ENCODE measurements at regions not wholly inside any gene's neighbourhood (a gene's known extent, or its start where the extent isn't known, plus 50 kb on each side); places are given as distances from the start of the nearest gene placed in this dataset.
"Not testable (repeated sequence)": the region's sequence is repeated elsewhere in the genome, so short reads cannot be mapped to it uniquely, and the experiment has no call there.

DNA sequence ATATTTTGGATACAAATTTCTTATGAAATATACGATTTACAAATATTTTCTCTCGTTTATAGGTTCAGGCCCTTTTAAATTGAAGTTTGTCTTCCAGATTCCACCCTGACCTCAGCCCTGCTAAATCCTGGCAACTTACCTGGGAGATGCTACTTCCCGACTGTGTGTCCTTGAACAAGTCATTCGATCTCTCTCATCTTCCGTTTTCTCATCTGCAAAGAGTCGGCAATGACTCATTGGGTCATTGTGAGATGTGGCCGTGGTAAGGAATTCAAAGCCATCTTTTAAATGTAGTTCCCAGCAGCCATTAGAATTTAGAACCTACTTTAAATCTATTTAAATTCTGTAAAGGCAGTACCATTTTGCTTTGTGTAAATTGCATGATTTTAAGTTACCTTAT, 72.5 kb downstream of the LHX2 start:
- Histone ChIP-seq H3K36me3 (ENCODE audit: low read depth) (no peaks in the 10 kb centered on the region), H3K4me1 (replicated peaks; ENCODE audit: insufficient read depth) (peaks cover 6% of the 10 kb centered on the region), H3K4me3 (no peak overlapping the region), H3K9me3 (ENCODE audit: insufficient read depth, low read depth) (no peaks in the 10 kb centered on the region), H4K20me1 (ENCODE audit: insufficient read depth) (no peaks in the 10 kb centered on the region), H3F3A (ENCODE audit: insufficient read depth, low read depth) (no peaks in the 10 kb centered on the region; the same call in 1 of the 2 replicates), H2AFZ (no peak overlapping the region), H3K27ac (no peak overlapping the region), H3K4me2 (no peak overlapping the region), H3K27me3 (ENCODE audit: insufficient read depth, low read depth) (peaks cover 28% of the 10 kb centered on the region), H3K9me2 (ENCODE audit: insufficient read depth) (no peaks in the 10 kb centered on the region), H3K79me2 (ENCODE audit: low read depth) (no peaks in the 10 kb centered on the region)
- no TSS peak for BruUV-seq (replicated peaks)
- POLR2A ChIA-PET (ENCODE audit: unreplicated experiment), result interaction anchor here (0.6 kb wide), 1 partner anchor 15 kb away, joined by 5 read pairs; no protein-coding TSS in a partner anchor
- DNase-seq, result no peak
- intact Hi-C loops (cut with micrococcal nuclease; ENCODE audit: unreplicated experiment), result no loop called here
- TF ChIP-seq, protein P1, sequence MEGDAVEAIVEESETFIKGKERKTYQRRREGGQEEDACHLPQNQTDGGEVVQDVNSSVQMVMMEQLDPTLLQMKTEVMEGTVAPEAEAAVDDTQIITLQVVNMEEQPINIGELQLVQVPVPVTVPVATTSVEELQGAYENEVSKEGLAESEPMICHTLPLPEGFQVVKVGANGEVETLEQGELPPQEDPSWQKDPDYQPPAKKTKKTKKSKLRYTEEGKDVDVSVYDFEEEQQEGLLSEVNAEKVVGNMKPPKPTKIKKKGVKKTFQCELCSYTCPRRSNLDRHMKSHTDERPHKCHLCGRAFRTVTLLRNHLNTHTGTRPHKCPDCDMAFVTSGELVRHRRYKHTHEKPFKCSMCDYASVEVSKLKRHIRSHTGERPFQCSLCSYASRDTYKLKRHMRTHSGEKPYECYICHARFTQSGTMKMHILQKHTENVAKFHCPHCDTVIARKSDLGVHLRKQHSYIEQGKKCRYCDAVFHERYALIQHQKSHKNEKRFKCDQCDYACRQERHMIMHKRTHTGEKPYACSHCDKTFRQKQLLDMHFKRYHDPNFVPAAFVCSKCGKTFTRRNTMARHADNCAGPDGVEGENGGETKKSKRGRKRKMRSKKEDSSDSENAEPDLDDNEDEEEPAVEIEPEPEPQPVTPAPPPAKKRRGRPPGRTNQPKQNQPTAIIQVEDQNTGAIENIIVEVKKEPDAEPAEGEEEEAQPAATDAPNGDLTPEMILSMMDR (conservative IDR thresholded peaks at IDR 0.05), result no peak
- no peak for TF ChIP-seq EZH2 (IDR thresholded peaks at IDR 0.05; ENCODE audit: low read depth)
- CTCF ChIA-PET, result no interaction called here

DNA sequence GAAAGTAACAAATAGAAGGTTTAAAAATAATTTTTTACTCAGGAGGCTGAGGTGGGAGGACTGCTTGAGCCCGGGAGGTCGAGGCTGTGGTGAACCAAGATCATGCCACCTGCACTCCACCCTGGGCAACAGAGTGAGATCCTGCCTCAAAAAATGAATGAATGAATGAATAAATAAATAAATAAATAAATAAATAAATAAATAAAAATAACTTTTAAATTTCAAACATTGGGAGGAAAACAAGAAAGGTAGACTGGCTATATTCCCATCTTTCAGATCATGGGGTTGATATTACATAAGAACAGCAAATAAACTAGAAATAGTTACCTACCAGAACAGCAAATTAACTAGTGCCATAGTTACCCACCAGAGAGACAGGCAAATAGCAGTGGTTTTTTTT, 75.7 kb downstream of the LHX2 start:
- H3K4me3 ChIP-seq, result no peak overlapping the region
- no peaks in the 10 kb centered on the region for H3K9me2 ChIP-seq (ENCODE audit: insufficient read depth)
- H3K36me3 ChIP-seq (ENCODE audit: low read depth), result no peaks in the 10 kb centered on the region
- no peaks in the 10 kb centered on the region for H3K9me3 ChIP-seq (ENCODE audit: insufficient read depth, low read depth)
- ChIA-PET CTCF (no interaction called here), POLR2A (ENCODE audit: unreplicated experiment) (no interaction called here)
- no peak overlapping the region for H3K4me2 ChIP-seq
- intact Hi-C loops (cut with micrococcal nuclease; ENCODE audit: unreplicated experiment), result no loop called here
- H3F3A ChIP-seq (ENCODE audit: insufficient read depth, low read depth), result no peaks in the 10 kb centered on the region
- BruUV-seq (replicated peaks), result no TSS peak
- no peaks in the 10 kb centered on the region for H4K20me1 ChIP-seq (ENCODE audit: insufficient read depth)
- peaks cover 28% of the 10 kb centered on the region for H3K27me3 ChIP-seq (ENCODE audit: insufficient read depth, low read depth)
- no peak overlapping the region for H2AFZ ChIP-seq
- DNase-seq, result no peak
- TF ChIP-seq EZH2 (IDR thresholded peaks at IDR 0.05; ENCODE audit: low read depth), result no peak
- TF ChIP-seq, protein P1 (conservative IDR thresholded peaks at IDR 0.05), result no peak
- H3K27ac ChIP-seq, result no peak overlapping the region
- H3K4me1 ChIP-seq (replicated peaks; ENCODE audit: insufficient read depth), result no peaks in the 10 kb centered on the region
- no peaks in the 10 kb centered on the region for H3K79me2 ChIP-seq (ENCODE audit: low read depth)

DNA sequence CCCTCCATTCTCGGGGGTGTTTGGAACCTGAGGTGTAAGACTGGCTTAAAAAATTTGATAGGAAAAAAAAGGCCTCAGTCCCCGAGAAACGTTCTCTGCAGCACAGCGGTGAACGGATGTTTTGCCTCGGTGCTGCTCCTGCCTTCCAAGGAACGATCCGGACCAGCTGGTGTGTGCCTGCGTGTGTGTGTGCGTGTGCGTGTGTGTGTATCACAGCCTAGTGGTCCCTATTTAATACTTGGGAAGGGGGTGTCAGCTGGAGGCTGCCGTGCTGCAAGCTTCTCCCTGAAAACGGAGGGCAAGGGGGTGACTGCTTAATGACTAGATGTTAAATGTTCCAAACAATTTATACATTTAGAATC, 76.9 kb downstream of the LHX2 start:
- Histone ChIP-seq H3K9me2 (ENCODE audit: insufficient read depth) (no peaks in the 10 kb centered on the region), H3K9me3 (ENCODE audit: insufficient read depth, low read depth) (no peaks in the 10 kb centered on the region), H3F3A (ENCODE audit: insufficient read depth, low read depth) (no peaks in the 10 kb centered on the region), H3K4me1 (replicated peaks; ENCODE audit: insufficient read depth) (no peaks in the 10 kb centered on the region), H3K4me3 (no peak overlapping the region), H3K79me2 (ENCODE audit: low read depth) (no peaks in the 10 kb centered on the region), H2AFZ (no peak overlapping the region), H3K36me3 (ENCODE audit: low read depth) (no peaks in the 10 kb centered on the region), H3K27me3 (ENCODE audit: insufficient read depth, low read depth) (peaks cover 26% of the 10 kb centered on the region), H3K27ac (no peak overlapping the region), H4K20me1 (ENCODE audit: insufficient read depth) (no peaks in the 10 kb centered on the region), H3K4me2 (no peak overlapping the region)
- no peak for DNase-seq
- intact Hi-C loops (cut with micrococcal nuclease; ENCODE audit: unreplicated experiment), result no loop called here
- ChIA-PET POLR2A (ENCODE audit: unreplicated experiment) (no interaction called here), CTCF (no interaction called here)
- no TSS peak for BruUV-seq (replicated peaks)
- TF ChIP-seq, protein P1 (conservative IDR thresholded peaks at IDR 0.05), result no peak
- no peak for TF ChIP-seq EZH2 (IDR thresholded peaks at IDR 0.05; ENCODE audit: low read depth)

DNA sequence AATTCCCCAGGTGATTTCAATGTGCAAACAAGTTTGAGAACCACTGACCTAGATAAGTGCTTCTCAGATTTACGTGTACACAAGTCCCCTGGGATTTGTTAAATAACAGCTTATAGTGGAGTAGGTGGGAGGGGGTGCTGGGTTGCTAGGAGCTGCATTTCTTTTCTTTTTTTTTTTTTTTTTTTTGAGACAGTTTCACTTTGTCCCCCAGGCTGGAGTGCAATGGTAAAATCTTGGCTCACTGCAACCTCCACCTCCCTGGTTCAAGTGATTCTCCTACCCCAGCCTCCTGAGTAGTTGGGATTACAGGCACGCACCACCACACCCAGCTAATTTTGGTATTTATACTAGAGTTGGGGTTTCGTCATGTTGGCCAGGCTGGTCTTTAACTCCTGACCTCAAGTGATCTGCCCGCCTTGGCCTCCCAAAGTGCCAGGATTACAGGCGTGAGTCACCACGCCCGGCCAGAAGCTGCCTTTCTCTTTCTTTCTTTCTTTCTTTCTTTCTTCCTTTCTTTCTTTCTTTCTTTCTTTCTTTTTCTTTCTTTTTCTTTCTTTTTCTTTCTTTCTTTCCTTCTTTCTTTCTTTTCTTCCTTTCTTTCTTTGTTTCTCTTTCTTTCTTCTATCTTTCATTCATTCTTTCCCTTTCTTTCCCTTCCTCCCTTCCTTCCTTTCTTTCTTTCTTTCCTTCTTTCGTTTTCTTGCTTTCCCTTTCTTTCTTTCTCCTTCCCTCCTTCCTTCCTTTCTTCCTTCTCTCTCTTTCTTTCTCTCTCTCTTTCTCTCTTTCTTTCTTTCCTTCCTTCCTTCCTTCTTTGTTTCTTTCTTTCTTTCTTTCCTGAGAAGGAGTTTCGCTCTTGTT, 78.3 kb downstream of the LHX2 start:
- CTCF ChIA-PET; H3K9me3 ChIP-seq (ENCODE audit: insufficient read depth, low read depth); intact Hi-C loops (cut with micrococcal nuclease; ENCODE audit: unreplicated experiment); H3K4me3 ChIP-seq; H3K4me1 ChIP-seq (replicated peaks; ENCODE audit: insufficient read depth); H3F3A ChIP-seq (ENCODE audit: insufficient read depth, low read depth); H3K4me2 ChIP-seq; DNase-seq; POLR2A ChIA-PET (ENCODE audit: unreplicated experiment); H3K27ac ChIP-seq; H3K9me2 ChIP-seq (ENCODE audit: insufficient read depth); H3K36me3 ChIP-seq (ENCODE audit: low read depth); BruUV-seq (replicated peaks); H2AFZ ChIP-seq; H3K79me2 ChIP-seq (ENCODE audit: low read depth); H4K20me1 ChIP-seq (ENCODE audit: insufficient read depth): not testable (repeated sequence)
- H3K27me3 ChIP-seq (ENCODE audit: insufficient read depth, low read depth), result peaks cover 14% of the 10 kb centered on the region

Data from PC-9 (cell line).